ENCODE measurements at regions not wholly inside any gene's neighbourhood (a gene's known extent, or its start where the extent isn't known, plus 50 kb on each side); places are given as distances from the start of the nearest gene placed in this dataset.

GRCh38 chr10:64093946-64094535, 572.8 kb downstream of the REEP3 start:
- Histone ChIP-seq H3K27ac (no peak overlapping the region), H3K4me3 (no peak overlapping the region), H3K36me3 (no peaks in the 10 kb centered on the region), H3K9me3 (no peaks in the 10 kb centered on the region), H3K27me3 (no peaks in the 10 kb centered on the region), H3K4me1 (no peaks in the 10 kb centered on the region)
- no peak for TF ChIP-seq CTCF (IDR thresholded peaks at IDR 0.05)
- DNase-seq (ENCODE audit: low spot score) = no peak

- no peaks in the 10 kb centered on the region for H3K27me3 ChIP-seq
Measured at GRCh38 chr10:64096941-64097340, 575.7 kb downstream of the REEP3 start.

GRCh38 chr10:64097391-64098122, 576.4 kb downstream of the REEP3 start:
- no peak for DNase-seq (ENCODE audit: low spot score)
- no peak overlapping the region for H3K4me3 ChIP-seq
- no peaks in the 10 kb centered on the region for H3K27me3 ChIP-seq
- H3K36me3 ChIP-seq = no peaks in the 10 kb centered on the region
- no peaks in the 10 kb centered on the region for H3K9me3 ChIP-seq
- no peak overlapping the region for H3K27ac ChIP-seq
- H3K4me1 ChIP-seq = no peaks in the 10 kb centered on the region
- no peak for TF ChIP-seq CTCF (IDR thresholded peaks at IDR 0.05)

More at GRCh38 chr10:64096941-64097340, 575.7 kb downstream of the REEP3 start:
- H3K4me1 ChIP-seq = no peaks in the 10 kb centered on the region
- TF ChIP-seq CTCF (IDR thresholded peaks at IDR 0.05) = no peak
- no peak overlapping the region for H3K4me3 ChIP-seq
- no peak overlapping the region for H3K27ac ChIP-seq
- H3K9me3 ChIP-seq = no peaks in the 10 kb centered on the region
- H3K36me3 ChIP-seq = no peaks in the 10 kb centered on the region
- no peak for DNase-seq (ENCODE audit: low spot score)

- no peak for TF ChIP-seq CTCF (IDR thresholded peaks at IDR 0.05)
- no peak overlapping the region for H3K4me3 ChIP-seq
- no peaks in the 10 kb centered on the region for H3K27me3 ChIP-seq
Measured at GRCh38 chr10:64098994-64099393, 577.8 kb downstream of the REEP3 start.

GRCh38 chr10:64101606-64102263, 580.5 kb downstream of the REEP3 start:
- no peak for TF ChIP-seq CTCF (IDR thresholded peaks at IDR 0.05)
- DNase-seq (ENCODE audit: low spot score) = no peak
- H3K27me3 ChIP-seq = no peaks in the 10 kb centered on the region
- no peak overlapping the region for H3K4me3 ChIP-seq
- no peak overlapping the region for H3K27ac ChIP-seq
- H3K9me3 ChIP-seq = no peaks in the 10 kb centered on the region
- no peaks in the 10 kb centered on the region for H3K36me3 ChIP-seq
- no peaks in the 10 kb centered on the region for H3K4me1 ChIP-seq

More at GRCh38 chr10:64098994-64099393, 577.8 kb downstream of the REEP3 start:
- H3K27ac ChIP-seq = no peak overlapping the region
- H3K4me1 ChIP-seq = no peaks in the 10 kb centered on the region
- H3K9me3 ChIP-seq = no peaks in the 10 kb centered on the region
- no peaks in the 10 kb centered on the region for H3K36me3 ChIP-seq
- no peak for DNase-seq (ENCODE audit: low spot score)
